GM23248 (cell line): ENCODE measurements at regions not wholly inside any gene's neighbourhood (a gene's known extent, or its start where the extent isn't known, plus 50 kb on each side); places are given as distances from the start of the nearest gene placed in this dataset.

Experiments
- EZH2 ChIP-seq: fragments of 200-600 bp; sonication (generic); IDR thresholded peaks from 2 replicates; pipeline ENCODE4 v1.6.1; 2018; ENCODE audit warnings: antibody characterized with exemption, mild to moderate bottlenecking; ENCODE audit not compliant: insufficient read depth, poor library complexity, severe bottlenecking
- EZH2phosphoT487 ChIP-seq: fragments of 200-600 bp; sonication (generic); IDR thresholded peaks from 2 replicates; pipeline ENCODE4 v1.6.1; 2018; ENCODE audit warnings: antibody characterized with exemption, moderate library complexity, mild to moderate bottlenecking, low read depth; ENCODE audit not compliant: insufficient read depth

GRCh38 chr10:25082276-25083204 is 66.1 kb downstream of the THNSL1 start:
- TF ChIP-seq EZH2, result no peak
- TF ChIP-seq EZH2phosphoT487, result no peak
